Testis (tissue), 2 donors: ENCODE measurements at regions not wholly inside any gene's neighbourhood (a gene's known extent, or its start where the extent isn't known, plus 50 kb on each side); places are given as distances from the start of the nearest gene placed in this dataset.

Source experiments
- POLR2A ChIP-seq: fragments of 450-650 bp; IDR thresholded peaks from one replicate; pipeline ENCODE4 v1.6.1; 2017; ENCODE audit warnings: antibody characterized with exemption, mild to moderate bottlenecking, moderate library complexity
- TF ChIP-seq, protein P1 (sequence below), 3 experiments: fragments of 450-650 bp in 2 of 3; fragments of 200-600 bp in 1 of 3; sonication (generic) in 1 of 3; IDR thresholded peaks; one replicate each; pipeline ENCODE4 v1.5.1; 2016 to 2019; ENCODE audit warnings: antibody characterized with exemption in 3 of 3, mild to moderate bottlenecking in 2 of 3, moderate library complexity in 1 of 3

DNA sequence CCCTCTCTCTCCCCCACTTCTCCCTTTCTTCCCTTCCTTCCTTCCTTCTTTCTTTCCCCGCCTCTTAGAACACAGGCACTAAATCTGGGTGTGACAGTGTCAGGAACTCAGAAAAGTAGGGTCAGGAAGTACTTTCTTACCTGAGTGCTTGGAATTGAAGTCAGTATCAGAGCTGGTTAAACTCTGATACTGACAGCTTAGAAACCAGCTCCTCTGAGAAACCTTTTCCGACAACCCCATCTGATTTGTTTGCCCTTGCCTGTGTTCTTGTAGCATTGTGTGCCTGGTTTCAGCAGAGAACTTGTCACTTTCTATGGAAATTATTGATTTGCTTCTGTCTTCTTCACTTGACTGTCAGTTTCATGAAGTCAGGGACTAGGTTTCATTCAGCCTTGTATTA, 113.9 kb downstream of the AASDH start:
- TF ChIP-seq, protein P1, sequence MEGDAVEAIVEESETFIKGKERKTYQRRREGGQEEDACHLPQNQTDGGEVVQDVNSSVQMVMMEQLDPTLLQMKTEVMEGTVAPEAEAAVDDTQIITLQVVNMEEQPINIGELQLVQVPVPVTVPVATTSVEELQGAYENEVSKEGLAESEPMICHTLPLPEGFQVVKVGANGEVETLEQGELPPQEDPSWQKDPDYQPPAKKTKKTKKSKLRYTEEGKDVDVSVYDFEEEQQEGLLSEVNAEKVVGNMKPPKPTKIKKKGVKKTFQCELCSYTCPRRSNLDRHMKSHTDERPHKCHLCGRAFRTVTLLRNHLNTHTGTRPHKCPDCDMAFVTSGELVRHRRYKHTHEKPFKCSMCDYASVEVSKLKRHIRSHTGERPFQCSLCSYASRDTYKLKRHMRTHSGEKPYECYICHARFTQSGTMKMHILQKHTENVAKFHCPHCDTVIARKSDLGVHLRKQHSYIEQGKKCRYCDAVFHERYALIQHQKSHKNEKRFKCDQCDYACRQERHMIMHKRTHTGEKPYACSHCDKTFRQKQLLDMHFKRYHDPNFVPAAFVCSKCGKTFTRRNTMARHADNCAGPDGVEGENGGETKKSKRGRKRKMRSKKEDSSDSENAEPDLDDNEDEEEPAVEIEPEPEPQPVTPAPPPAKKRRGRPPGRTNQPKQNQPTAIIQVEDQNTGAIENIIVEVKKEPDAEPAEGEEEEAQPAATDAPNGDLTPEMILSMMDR (IDR thresholded peaks at IDR 0.05) = no peak
- TF ChIP-seq POLR2A = no peak
